ENCODE measurements at regions not wholly inside any gene's neighbourhood (a gene's known extent, or its start where the extent isn't known, plus 50 kb on each side); places are given as distances from the start of the nearest gene placed in this dataset.

DNA sequence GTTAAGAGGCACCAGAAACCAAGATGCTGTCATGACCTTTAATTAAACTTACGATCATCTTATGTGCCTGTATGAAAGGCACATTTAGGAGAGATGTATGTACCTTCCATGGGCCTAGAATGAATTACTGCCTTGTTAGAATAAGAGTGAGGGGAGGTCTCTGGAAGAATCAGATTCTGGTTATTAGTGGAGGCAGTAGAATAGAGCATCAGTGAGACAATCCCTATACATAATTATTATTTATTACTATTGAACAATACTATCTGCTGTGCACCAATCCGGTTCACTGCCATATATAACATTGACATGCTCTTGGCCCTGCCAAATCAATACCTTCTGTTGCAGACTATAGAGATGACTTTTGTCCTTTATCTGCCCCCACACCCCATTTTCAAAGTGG is 776.5 kb downstream of the DHX35 start:
- peaks cover 3% of the 10 kb centered on the region for H3K36me3 Mint-ChIP-seq
- no peak for ATAC-seq
- peaks cover 7% of the 10 kb centered on the region for H3K9me3 Mint-ChIP-seq
- H3K4me1 Mint-ChIP-seq: peaks cover 9% of the 10 kb centered on the region; the same call in 1 of the 2 replicates
- TF ChIP-seq SP1 (CRISPR knock-in tag; conservative IDR thresholded peaks at IDR 0.05): no peak
- TF ChIP-seq ZBTB21 (CRISPR knock-in tag; IDR thresholded peaks at IDR 0.05; ENCODE audit: borderline replicate concordance): no peak
- TF ChIP-seq ZNF671 (CRISPR knock-in tag; IDR thresholded peaks at IDR 0.05): no peak
- TF ChIP-seq, protein P1, sequence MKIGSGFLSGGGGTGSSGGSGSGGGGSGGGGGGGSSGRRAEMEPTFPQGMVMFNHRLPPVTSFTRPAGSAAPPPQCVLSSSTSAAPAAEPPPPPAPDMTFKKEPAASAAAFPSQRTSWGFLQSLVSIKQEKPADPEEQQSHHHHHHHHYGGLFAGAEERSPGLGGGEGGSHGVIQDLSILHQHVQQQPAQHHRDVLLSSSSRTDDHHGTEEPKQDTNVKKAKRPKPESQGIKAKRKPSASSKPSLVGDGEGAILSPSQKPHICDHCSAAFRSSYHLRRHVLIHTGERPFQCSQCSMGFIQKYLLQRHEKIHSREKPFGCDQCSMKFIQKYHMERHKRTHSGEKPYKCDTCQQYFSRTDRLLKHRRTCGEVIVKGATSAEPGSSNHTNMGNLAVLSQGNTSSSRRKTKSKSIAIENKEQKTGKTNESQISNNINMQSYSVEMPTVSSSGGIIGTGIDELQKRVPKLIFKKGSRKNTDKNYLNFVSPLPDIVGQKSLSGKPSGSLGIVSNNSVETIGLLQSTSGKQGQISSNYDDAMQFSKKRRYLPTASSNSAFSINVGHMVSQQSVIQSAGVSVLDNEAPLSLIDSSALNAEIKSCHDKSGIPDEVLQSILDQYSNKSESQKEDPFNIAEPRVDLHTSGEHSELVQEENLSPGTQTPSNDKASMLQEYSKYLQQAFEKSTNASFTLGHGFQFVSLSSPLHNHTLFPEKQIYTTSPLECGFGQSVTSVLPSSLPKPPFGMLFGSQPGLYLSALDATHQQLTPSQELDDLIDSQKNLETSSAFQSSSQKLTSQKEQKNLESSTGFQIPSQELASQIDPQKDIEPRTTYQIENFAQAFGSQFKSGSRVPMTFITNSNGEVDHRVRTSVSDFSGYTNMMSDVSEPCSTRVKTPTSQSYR (CRISPR knock-in tag; IDR thresholded peaks at IDR 0.05): no peak
- TF ChIP-seq, protein P2, sequence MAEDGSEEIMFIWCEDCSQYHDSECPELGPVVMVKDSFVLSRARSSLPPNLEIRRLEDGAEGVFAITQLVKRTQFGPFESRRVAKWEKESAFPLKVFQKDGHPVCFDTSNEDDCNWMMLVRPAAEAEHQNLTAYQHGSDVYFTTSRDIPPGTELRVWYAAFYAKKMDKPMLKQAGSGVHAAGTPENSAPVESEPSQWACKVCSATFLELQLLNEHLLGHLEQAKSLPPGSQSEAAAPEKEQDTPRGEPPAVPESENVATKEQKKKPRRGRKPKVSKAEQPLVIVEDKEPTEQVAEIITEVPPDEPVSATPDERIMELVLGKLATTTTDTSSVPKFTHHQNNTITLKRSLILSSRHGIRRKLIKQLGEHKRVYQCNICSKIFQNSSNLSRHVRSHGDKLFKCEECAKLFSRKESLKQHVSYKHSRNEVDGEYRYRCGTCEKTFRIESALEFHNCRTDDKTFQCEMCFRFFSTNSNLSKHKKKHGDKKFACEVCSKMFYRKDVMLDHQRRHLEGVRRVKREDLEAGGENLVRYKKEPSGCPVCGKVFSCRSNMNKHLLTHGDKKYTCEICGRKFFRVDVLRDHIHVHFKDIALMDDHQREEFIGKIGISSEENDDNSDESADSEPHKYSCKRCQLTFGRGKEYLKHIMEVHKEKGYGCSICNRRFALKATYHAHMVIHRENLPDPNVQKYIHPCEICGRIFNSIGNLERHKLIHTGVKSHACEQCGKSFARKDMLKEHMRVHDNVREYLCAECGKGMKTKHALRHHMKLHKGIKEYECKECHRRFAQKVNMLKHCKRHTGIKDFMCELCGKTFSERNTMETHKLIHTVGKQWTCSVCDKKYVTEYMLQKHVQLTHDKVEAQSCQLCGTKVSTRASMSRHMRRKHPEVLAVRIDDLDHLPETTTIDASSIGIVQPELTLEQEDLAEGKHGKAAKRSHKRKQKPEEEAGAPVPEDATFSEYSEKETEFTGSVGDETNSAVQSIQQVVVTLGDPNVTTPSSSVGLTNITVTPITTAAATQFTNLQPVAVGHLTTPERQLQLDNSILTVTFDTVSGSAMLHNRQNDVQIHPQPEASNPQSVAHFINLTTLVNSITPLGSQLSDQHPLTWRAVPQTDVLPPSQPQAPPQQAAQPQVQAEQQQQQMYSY (CRISPR knock-in tag; IDR thresholded peaks at IDR 0.05): no peak
- TF ChIP-seq OVOL2 (CRISPR knock-in tag; IDR thresholded peaks at IDR 0.05; ENCODE audit: borderline replicate concordance): no peak
- TF ChIP-seq, protein P3, sequence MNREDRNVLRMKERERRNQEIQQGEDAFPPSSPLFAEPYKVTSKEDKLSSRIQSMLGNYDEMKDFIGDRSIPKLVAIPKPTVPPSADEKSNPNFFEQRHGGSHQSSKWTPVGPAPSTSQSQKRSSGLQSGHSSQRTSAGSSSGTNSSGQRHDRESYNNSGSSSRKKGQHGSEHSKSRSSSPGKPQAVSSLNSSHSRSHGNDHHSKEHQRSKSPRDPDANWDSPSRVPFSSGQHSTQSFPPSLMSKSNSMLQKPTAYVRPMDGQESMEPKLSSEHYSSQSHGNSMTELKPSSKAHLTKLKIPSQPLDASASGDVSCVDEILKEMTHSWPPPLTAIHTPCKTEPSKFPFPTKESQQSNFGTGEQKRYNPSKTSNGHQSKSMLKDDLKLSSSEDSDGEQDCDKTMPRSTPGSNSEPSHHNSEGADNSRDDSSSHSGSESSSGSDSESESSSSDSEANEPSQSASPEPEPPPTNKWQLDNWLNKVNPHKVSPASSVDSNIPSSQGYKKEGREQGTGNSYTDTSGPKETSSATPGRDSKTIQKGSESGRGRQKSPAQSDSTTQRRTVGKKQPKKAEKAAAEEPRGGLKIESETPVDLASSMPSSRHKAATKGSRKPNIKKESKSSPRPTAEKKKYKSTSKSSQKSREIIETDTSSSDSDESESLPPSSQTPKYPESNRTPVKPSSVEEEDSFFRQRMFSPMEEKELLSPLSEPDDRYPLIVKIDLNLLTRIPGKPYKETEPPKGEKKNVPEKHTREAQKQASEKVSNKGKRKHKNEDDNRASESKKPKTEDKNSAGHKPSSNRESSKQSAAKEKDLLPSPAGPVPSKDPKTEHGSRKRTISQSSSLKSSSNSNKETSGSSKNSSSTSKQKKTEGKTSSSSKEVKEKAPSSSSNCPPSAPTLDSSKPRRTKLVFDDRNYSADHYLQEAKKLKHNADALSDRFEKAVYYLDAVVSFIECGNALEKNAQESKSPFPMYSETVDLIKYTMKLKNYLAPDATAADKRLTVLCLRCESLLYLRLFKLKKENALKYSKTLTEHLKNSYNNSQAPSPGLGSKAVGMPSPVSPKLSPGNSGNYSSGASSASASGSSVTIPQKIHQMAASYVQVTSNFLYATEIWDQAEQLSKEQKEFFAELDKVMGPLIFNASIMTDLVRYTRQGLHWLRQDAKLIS (CRISPR knock-in tag; IDR thresholded peaks at IDR 0.05; ENCODE audit: borderline replicate concordance): no peak
- TF ChIP-seq, protein P4, sequence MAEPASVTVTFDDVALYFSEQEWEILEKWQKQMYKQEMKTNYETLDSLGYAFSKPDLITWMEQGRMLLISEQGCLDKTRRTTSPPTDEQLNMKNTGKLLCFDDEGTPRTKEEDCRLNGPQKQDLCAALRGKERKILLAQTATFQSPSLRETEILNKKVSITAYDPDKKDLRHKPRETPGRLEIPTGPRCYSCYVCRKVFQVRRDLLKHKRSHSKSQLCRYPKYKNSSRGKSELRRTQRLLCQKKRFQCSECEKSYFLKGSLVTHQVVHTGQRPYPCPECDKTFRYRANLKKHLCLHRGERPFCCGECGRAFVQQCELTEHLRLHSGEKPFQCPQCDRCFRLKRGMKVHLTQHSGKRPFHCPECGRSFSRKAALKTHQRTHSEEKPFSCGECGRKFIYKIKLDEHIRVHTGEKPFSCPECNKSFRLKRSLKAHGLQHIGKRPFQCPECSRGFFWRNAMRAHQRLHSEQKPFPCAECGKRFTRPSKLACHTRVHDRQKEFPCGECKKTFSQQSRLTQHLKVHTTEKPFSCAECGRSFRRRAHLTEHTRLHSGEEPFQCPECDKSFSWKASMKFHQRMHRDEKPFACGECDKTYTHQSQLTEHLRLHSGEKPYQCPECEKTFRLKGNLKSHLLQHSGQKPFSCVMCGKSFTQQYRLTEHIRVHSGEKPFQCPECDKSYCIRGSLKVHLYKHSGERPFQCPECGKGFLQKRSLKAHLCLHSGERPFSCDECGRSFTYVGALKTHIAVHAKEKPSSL (CRISPR knock-in tag; conservative IDR thresholded peaks at IDR 0.05): no peak
- TF ChIP-seq NFYB (CRISPR knock-in tag; conservative IDR thresholded peaks at IDR 0.05; ENCODE audit: low read depth): no peak
- TF ChIP-seq FOXK1 (CRISPR knock-in tag; IDR thresholded peaks at IDR 0.05): no peak
- TF ChIP-seq TEAD4 (CRISPR knock-in tag; IDR thresholded peaks at IDR 0.05): no peak
- TF ChIP-seq ZNF396 (CRISPR knock-in tag; IDR thresholded peaks at IDR 0.05; ENCODE audit: borderline replicate concordance): no peak
- TF ChIP-seq, protein P5, sequence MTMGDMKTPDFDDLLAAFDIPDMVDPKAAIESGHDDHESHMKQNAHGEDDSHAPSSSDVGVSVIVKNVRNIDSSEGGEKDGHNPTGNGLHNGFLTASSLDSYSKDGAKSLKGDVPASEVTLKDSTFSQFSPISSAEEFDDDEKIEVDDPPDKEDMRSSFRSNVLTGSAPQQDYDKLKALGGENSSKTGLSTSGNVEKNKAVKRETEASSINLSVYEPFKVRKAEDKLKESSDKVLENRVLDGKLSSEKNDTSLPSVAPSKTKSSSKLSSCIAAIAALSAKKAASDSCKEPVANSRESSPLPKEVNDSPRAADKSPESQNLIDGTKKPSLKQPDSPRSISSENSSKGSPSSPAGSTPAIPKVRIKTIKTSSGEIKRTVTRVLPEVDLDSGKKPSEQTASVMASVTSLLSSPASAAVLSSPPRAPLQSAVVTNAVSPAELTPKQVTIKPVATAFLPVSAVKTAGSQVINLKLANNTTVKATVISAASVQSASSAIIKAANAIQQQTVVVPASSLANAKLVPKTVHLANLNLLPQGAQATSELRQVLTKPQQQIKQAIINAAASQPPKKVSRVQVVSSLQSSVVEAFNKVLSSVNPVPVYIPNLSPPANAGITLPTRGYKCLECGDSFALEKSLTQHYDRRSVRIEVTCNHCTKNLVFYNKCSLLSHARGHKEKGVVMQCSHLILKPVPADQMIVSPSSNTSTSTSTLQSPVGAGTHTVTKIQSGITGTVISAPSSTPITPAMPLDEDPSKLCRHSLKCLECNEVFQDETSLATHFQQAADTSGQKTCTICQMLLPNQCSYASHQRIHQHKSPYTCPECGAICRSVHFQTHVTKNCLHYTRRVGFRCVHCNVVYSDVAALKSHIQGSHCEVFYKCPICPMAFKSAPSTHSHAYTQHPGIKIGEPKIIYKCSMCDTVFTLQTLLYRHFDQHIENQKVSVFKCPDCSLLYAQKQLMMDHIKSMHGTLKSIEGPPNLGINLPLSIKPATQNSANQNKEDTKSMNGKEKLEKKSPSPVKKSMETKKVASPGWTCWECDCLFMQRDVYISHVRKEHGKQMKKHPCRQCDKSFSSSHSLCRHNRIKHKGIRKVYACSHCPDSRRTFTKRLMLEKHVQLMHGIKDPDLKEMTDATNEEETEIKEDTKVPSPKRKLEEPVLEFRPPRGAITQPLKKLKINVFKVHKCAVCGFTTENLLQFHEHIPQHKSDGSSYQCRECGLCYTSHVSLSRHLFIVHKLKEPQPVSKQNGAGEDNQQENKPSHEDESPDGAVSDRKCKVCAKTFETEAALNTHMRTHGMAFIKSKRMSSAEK (CRISPR knock-in tag; IDR thresholded peaks at IDR 0.05; ENCODE audit: borderline replicate concordance): no peak
- TF ChIP-seq ZNF317 (CRISPR knock-in tag; IDR thresholded peaks at IDR 0.05; ENCODE audit: borderline replicate concordance, low read depth): no peak
- TF ChIP-seq, protein P6, sequence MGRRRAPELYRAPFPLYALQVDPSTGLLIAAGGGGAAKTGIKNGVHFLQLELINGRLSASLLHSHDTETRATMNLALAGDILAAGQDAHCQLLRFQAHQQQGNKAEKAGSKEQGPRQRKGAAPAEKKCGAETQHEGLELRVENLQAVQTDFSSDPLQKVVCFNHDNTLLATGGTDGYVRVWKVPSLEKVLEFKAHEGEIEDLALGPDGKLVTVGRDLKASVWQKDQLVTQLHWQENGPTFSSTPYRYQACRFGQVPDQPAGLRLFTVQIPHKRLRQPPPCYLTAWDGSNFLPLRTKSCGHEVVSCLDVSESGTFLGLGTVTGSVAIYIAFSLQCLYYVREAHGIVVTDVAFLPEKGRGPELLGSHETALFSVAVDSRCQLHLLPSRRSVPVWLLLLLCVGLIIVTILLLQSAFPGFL (CRISPR knock-in tag; IDR thresholded peaks at IDR 0.05; ENCODE audit: borderline replicate concordance): no peak
- no peak for TF ChIP-seq ZNF423 (CRISPR knock-in tag; IDR thresholded peaks at IDR 0.05)
- no peak for TF ChIP-seq ATF1 (CRISPR knock-in tag; IDR thresholded peaks at IDR 0.05)
- no peak for TF ChIP-seq TCF7 (CRISPR knock-in tag; IDR thresholded peaks at IDR 0.05; ENCODE audit: low read depth)
- DNase-seq (ENCODE audit: low spot score): no peak
- no peaks in the 10 kb centered on the region for H3K27me3 Mint-ChIP-seq (ENCODE audit: low read depth)
- no peak overlapping the region for H3K27ac Mint-ChIP-seq
- POLR2A ChIA-PET: no interaction called here
- H3K4me3 Mint-ChIP-seq: no peak overlapping the region
- CTCF ChIA-PET: no interaction called here

Measured in WTC11 (cell line).